ENCODE measurements at regions not wholly inside any gene's neighbourhood (a gene's known extent, or its start where the extent isn't known, plus 50 kb on each side); places are given as distances from the start of the nearest gene placed in this dataset.
"Not testable (repeated sequence)": the region's sequence is repeated elsewhere in the genome, so short reads cannot be mapped to it uniquely, and the experiment has no call there.

DNA sequence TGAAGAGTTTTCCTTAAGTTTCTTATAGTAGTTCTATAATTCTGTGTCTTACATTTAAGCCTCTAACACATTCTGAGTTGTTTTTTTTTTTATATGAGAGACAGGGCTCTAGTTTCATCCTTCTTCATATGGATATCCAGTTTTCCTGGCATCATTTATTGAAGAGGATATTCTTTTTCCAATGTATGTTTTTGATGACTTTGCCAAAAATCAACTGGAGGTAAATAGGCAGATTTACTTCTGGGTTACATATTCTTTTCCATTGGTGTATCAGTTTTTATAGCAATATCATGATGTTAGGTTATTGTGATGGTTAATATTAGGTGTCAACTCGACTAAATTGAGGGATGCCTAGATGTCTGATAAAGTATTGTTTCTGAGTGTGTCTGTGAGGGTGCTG, 650.7 kb upstream of the GRID2 start:
- no peak for DNase-seq

GRCh38 chr4:91681091-91681490, 622.7 kb upstream of the GRID2 start:
- no peak for DNase-seq

- DNase-seq, result no peak
Measured at GRCh38 chr4:91681544-91681943, 622.2 kb upstream of the GRID2 start.

GRCh38 chr4:91684955-91685354, 618.8 kb upstream of the GRID2 start:
- no peak for DNase-seq

DNA sequence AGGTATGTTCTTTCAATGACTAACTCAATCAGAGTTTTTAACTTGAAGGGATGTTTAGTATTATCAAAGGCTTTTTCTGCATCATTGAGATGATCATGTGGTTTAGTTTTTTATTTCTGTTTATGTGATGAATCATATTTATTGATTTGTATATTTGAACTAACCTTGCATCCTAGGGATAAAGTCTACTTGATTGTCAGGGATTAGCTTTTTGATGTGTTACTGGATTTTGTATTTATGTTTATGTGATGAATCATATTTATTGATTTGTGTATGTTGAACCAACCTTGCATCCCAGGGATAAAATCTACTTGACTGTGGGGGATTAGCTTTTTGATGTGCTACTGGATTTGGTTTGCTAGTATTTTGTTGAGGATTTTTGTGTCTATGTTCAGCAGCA, 615.4 kb upstream of the GRID2 start:
- no peak for DNase-seq

DNA sequence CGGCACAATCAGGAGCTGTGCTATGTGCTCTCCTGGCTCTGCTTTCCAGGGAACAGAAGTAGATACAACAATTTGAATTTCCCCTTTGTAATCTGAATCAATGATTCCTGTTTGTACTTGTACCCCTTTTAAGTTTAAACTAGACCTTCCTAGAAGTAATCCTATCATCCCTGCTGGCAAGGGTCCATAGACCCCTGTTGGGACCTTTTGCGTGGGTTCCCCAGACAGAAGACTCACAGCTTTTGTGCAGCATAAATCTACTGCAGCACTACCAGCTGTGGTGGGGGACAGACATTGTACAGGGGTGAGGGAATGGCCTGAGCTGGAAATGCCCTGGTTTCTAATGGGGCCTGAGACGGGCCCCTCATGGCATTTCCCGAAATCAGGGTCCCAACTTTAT, 604.1 kb upstream of the GRID2 start:
- DNase-seq, result not testable (repeated sequence)

- DNase-seq, result no peak
Measured at GRCh38 chr4:91729851-91730250, 573.9 kb upstream of the GRID2 start.

DNA sequence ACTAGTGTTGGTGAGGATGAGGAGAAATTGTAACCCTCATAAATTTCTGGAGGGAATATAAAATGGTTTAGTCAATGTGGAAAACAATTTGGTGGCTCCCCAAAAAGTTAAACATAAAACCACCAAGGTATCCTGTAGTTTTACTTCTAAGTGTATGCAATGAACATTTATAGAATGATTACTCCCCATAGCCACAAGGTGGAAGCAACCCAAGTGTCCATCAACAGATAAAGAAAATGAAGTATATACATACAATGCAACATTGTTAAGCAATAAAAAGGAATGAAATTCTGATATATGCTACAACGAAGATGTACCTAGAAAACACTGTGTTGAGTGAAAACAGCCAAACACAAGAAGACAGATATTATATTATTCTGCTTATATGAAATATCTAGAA, 569.1 kb upstream of the GRID2 start:
- DNase-seq, result peak; percentile 16

DNA sequence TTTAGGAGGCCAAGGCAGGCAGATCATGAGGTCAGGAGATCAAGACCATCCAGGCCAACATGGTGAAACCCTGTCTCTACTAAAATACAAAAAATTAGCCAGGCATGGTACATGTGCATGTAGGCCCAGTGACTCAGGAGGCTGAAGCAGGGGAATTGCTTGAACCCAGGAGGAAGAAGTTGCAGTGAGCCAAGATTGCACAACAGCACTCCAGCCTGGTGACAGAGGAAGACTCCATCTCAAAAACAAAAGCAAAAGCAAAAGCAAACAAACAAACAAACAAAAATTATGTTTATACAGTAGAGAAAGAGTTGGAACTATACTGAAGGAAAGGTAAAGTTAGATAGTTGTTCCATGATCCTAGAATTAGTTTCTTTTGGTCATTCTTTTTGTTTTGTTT, 564.9 kb upstream of the GRID2 start:
- DNase-seq, result not testable (repeated sequence)

DNA sequence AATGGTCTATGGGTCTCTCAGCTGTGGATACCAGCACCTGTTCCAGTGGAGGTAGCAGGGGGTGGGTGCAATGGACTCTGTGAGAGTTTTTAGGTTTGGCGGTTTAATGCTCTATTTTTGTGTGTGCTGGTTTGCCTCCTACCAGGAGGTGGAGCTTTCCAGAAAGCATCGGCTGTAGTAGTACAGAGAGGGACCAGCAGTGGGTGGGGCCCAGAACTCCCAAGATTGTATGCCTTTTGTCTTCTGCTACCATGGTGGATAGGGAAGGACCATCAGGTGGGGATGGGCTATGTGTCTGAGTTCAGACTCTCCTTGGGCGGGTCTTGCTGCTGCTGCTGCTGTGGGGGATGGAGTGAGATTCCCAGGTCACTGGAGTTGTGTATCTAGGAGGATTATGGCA, 557.2 kb upstream of the GRID2 start:
- peak; percentile 11 for DNase-seq

GRCh38 chr4:91751961-91752360, 551.8 kb upstream of the GRID2 start:
- DNase-seq, result peak; percentile 22

DNA sequence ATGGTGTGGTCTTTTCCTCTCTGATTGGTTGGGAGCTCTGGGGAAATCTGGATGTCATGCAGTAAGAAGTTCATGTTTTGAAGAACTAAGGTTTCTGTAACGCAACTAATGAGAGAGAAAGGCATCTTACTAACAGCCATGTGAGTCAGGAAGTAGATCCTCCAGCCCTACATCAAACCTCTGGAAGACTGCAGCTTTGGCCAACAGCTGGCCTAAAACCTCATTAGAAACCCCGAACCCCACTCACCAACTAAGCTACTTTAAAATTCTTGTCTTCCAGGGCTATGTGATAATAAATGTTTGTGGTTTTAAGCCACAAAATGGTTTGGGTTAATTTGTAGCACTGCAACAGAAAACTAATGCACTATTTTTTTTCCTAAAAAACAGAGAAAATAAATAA, 549.0 kb upstream of the GRID2 start:
- peak; percentile 15 for DNase-seq

- no peak for DNase-seq
Measured at GRCh38 chr4:91758487-91758886, 545.3 kb upstream of the GRID2 start.

- peak; percentile 4 for DNase-seq
Measured at GRCh38 chr4:91764085-91764484, 539.7 kb upstream of the GRID2 start.

DNA sequence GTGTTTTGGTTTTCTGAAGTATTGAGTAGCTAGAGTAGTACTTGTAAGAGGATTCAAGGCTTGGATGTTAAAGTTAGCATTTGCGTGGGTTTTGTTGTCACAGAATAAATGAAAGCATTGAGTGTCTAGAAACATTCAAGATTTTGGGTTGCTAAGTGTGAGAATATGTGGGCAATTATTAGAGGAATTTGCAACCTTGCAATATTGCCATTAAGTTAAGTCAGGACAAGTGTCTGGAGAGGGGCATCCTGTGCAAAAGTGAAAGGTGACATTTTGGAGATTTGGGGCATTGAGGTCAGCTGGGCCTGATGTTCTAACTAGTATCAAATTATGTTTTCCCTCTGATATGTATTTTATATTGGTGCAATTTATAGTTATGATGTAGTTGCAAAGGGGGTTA, 533.9 kb upstream of the GRID2 start:
- no peak for DNase-seq

GRCh38 chr4:91791631-91792030, 512.1 kb upstream of the GRID2 start:
- DNase-seq, result not testable (repeated sequence)

GRCh38 chr4:91795947-91796346, 507.8 kb upstream of the GRID2 start:
- no peak for DNase-seq

- no peak for DNase-seq
Measured at GRCh38 chr4:91812319-91812718, 491.4 kb upstream of the GRID2 start.

DNA sequence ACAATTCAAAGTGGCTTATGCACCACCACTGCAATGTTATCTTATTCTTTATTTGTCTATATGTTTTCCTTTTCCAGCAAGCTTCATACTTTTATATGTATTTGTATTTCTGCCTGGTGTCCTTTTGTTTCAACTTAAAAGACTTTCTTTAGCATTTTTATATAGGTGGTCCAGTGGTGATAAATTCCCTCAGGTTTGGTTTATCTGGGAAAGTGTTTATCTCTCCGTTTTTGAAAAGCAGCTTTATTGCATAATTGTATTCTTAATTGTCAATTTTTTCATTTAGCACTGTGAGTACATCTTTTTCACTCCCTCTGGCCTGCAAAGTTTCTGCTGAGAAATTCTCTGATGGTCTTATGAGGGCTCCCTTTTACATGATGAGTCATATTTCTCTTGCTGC, 479.0 kb upstream of the GRID2 start:
- no peak for DNase-seq

DNA sequence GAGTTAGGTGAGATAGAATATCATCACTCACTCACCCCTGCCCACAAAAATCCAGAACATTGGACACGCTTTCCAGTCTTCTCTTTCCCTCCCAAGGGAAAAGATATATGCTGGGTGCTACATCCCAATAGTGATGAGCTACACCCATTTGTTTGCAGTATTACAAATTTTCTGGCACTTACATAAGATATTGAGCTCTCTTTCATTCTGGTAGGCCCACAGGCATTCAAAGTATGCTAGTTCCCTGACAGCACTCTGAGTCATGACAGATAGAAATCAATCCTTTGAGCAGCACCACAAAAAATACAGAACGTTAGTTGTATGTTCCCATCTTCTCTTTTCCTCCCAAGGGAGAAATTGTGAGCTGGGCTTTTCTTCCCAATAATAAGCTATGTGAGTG, 477.6 kb upstream of the GRID2 start:
- no peak for DNase-seq

DNA sequence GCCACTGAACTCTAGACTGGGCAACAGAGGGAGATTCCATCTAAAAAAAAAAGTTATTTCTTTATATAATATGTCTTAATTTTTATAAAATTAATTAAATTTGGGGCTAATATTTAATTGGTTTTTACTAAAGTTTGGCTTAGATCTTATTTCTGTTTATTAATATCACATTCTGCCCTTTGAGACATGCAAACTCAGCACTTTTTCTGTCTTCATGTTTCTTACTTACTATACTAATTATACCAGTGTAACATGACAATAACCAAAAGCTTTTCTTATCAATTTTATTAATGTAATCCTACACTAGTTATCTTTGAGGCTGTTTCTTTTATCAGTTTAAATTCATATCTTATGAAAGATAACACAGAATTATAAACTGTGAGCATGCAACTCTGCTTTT, 475.9 kb upstream of the GRID2 start:
- no peak for DNase-seq

- no peak for DNase-seq
Measured at GRCh38 chr4:91829531-91829930, 474.2 kb upstream of the GRID2 start.

- no peak for DNase-seq
Measured at GRCh38 chr4:91830681-91831395, 472.9 kb upstream of the GRID2 start.

GRCh38 chr4:91837608-91838029, 466.1 kb upstream of the GRID2 start:
- no peak for DNase-seq

GRCh38 chr4:91838181-91838861, 465.4 kb upstream of the GRID2 start:
- DNase-seq, result no peak
